Activated CD8-positive, alpha-beta T cell treated with anti-CD3 and anti-CD28 coated beads for 36 hours (primary cell): ENCODE measurements at regions not wholly inside any gene's neighbourhood (a gene's known extent, or its start where the extent isn't known, plus 50 kb on each side); places are given as distances from the start of the nearest gene placed in this dataset.

Experiments used
- ATAC-seq: fragments of 200-7000 bp; cut with Tn5 transposase; one replicate; pipeline ENCODE4 v1.10.0; 2021; ENCODE audit warnings: mild to moderate bottlenecking, moderate library complexity
- CTCF ChIA-PET: fragments of 350-600 bp; sonication (Branson Sonifier 250); formaldehyde crosslinking; loops from one replicate; lab custom pipeline; 2021; ENCODE audit warnings: antibody characterized with exemption; lab: Charles Lee
- POLR2A ChIA-PET: fragments of 350-600 bp; sonication (Branson Sonifier 250); formaldehyde crosslinking; loops from one replicate; lab custom pipeline; 2021; ENCODE audit warnings: antibody characterized with exemption; lab: Charles Lee
- DNase-seq: peaks from one replicate; pipeline ENCODE4 v3.0.0-alpha.2; 2020
- H3K27ac Mint-ChIP-seq: one replicate; pipeline ENCODE4 v1.8.0; 2021; ENCODE audit warnings: mild to moderate bottlenecking, mixed read lengths
- H3K27me3 Mint-ChIP-seq: one replicate; pipeline ENCODE4 v1.8.0; 2021; ENCODE audit warnings: mixed read lengths
- H3K36me3 Mint-ChIP-seq: one replicate; pipeline ENCODE4 v1.8.0; 2021; ENCODE audit warnings: low read depth, mixed read lengths
- H3K4me1 Mint-ChIP-seq: one replicate; pipeline ENCODE4 v1.8.0; 2021; ENCODE audit warnings: low read depth, mixed read lengths
- H3K4me3 Mint-ChIP-seq: one replicate; pipeline ENCODE4 v1.8.0; 2021; ENCODE audit warnings: mild to moderate bottlenecking, moderate library complexity, mixed read lengths
- H3K9me3 Mint-ChIP-seq: one replicate; pipeline ENCODE4 v1.8.0; 2021; ENCODE audit warnings: mixed read lengths
- CTCF ChIP-seq: fragments of 200-600 bp; IDR thresholded peaks from one replicate; pipeline ENCODE4 v1.8.0; 2022; ENCODE audit warnings: antibody characterized with exemption, mild to moderate bottlenecking
- intact Hi-C: fragments of 100-400 bp; cut with micrococcal nuclease; formaldehyde crosslinking; loops from one replicate; pipeline ENCODE4 v1.10.0; 2022

- no peak for DNase-seq
- POLR2A ChIA-PET, result no interaction called here
- no peak overlapping the region for H3K4me3 Mint-ChIP-seq
- H3K27me3 Mint-ChIP-seq, result peaks cover 22% of the 10 kb centered on the region
- peaks cover 2% of the 10 kb centered on the region for H3K4me1 Mint-ChIP-seq
- ATAC-seq, result no peak
- intact Hi-C loops, result no loop called here
- TF ChIP-seq CTCF, result no peak
- CTCF ChIA-PET, result no interaction called here
- no peak overlapping the region for H3K27ac Mint-ChIP-seq
- H3K36me3 Mint-ChIP-seq, result no peaks in the 10 kb centered on the region
- H3K9me3 Mint-ChIP-seq, result no peaks in the 10 kb centered on the region
These were observed 60.0 kb downstream of the ING1 start for GRCh38 chr13:110773480-110773879.

DNA sequence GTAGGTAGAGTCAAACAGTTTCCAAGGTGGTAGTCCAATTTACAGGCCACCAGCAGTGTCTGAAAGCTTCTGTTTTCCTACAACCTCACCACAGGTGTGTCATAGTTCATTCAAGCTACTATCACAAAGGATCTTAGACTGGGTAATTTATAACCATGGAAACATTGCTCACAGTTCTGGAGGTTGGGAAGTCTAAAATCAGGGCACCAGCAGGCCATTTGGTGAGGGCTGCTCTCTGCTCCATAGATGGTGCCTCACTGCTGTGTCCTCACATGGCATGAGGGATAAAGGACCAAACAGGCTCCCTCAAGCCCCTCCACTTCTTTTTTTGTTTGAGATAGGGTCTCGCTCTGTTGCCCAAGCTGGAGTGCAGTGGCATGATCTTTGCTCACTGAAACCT is 60.6 kb downstream of the ING1 start:
- no peaks in the 10 kb centered on the region for H3K36me3 Mint-ChIP-seq
- peaks cover 2% of the 10 kb centered on the region for H3K4me1 Mint-ChIP-seq
- no peak for ATAC-seq
- ChIA-PET POLR2A (no interaction called here), CTCF (no interaction called here)
- no peak for DNase-seq
- no peak overlapping the region for H3K27ac Mint-ChIP-seq
- no peaks in the 10 kb centered on the region for H3K9me3 Mint-ChIP-seq
- H3K4me3 Mint-ChIP-seq, result no peak overlapping the region
- no peak for TF ChIP-seq CTCF
- peaks cover 19% of the 10 kb centered on the region for H3K27me3 Mint-ChIP-seq
- intact Hi-C loops, result no loop called here

DNA sequence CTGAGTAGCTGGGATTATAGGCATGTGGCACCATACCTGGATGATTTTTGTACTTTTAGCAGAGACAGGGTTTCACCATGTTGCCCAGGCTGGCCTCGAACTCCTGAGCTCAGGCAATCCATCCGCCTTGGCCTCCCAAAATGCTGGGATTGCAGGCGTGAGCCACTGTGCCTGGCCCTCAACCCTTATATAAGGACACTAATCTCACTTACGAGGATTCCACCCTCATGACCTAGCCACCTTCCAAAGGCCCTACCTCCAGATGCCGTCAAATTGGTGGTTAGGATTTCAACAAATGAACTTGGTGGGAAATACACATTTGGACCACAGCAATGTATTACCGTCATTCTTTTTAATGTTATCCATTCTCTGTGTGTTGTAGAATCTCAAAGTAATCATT is 61.0 kb downstream of the ING1 start:
- Mint-ChIP-seq H3K36me3 (no peaks in the 10 kb centered on the region), H3K4me1 (peaks cover 2% of the 10 kb centered on the region), H3K27ac (no peak overlapping the region), H3K27me3 (peaks cover 17% of the 10 kb centered on the region), H3K9me3 (no peaks in the 10 kb centered on the region), H3K4me3 (no peak overlapping the region)
- POLR2A ChIA-PET, result no interaction called here
- intact Hi-C loops, result no loop called here
- DNase-seq, result no peak
- CTCF ChIA-PET, result interaction anchor here (1.6 kb wide), 1 partner anchor 58 kb away, joined by 4 read pairs; no protein-coding TSS in a partner anchor
- no peak for TF ChIP-seq CTCF
- no peak for ATAC-seq

GRCh38 chr13:110775576-110775975 is 62.1 kb downstream of the ING1 start:
- ATAC-seq (no peak), DNase-seq (no peak)
- no peak for TF ChIP-seq CTCF
- Mint-ChIP-seq H3K4me3 (no peak overlapping the region), H3K27ac (no peak overlapping the region), H3K4me1 (peaks cover 2% of the 10 kb centered on the region), H3K27me3 (peaks cover 14% of the 10 kb centered on the region), H3K36me3 (no peaks in the 10 kb centered on the region), H3K9me3 (no peaks in the 10 kb centered on the region)
- POLR2A ChIA-PET, result no interaction called here
- CTCF ChIA-PET, result interaction anchor here (1.6 kb wide), 1 partner anchor 59 kb away, joined by 4 read pairs; no protein-coding TSS in a partner anchor
- intact Hi-C loops, result no loop called here

- H3K9me3 Mint-ChIP-seq, result peaks cover 5% of the 10 kb centered on the region
- no peaks in the 10 kb centered on the region for H3K4me1 Mint-ChIP-seq
These were observed 63.8 kb downstream of the ING1 start for GRCh38 chr13:110777251-110777820.

More at GRCh38 chr13:110777251-110777820, 63.8 kb downstream of the ING1 start:
- DNase-seq, result no peak
- TF ChIP-seq CTCF, result no peak
- POLR2A ChIA-PET, result no interaction called here
- peaks cover 1% of the 10 kb centered on the region for H3K36me3 Mint-ChIP-seq
- peaks cover 15% of the 10 kb centered on the region for H3K27me3 Mint-ChIP-seq
- no peak overlapping the region for H3K27ac Mint-ChIP-seq
- no peak overlapping the region for H3K4me3 Mint-ChIP-seq
- ATAC-seq, result no peak
- intact Hi-C loops, result no loop called here
- CTCF ChIA-PET, result no interaction called here
